ENCODE measurements at regions not wholly inside any gene's neighbourhood (a gene's known extent, or its start where the extent isn't known, plus 50 kb on each side); places are given as distances from the start of the nearest gene placed in this dataset.

- POLR2A ChIA-PET = no interaction called here
- no peaks in the 10 kb centered on the region for H3K36me3 Mint-ChIP-seq
- no peak overlapping the region for H3K4me3 Mint-ChIP-seq
- H3K9me3 Mint-ChIP-seq = peaks cover 11% of the 10 kb centered on the region
- no peak for ATAC-seq (ENCODE audit: low read depth)
- no peaks in the 10 kb centered on the region for H3K27me3 Mint-ChIP-seq
- no peaks in the 10 kb centered on the region for H3K4me1 Mint-ChIP-seq
- DNase-seq = no peak
- no peak overlapping the region for H3K27ac Mint-ChIP-seq
Observed at GRCh38 chr3:83193526-83193925, 1432.1 kb upstream of the GBE1 start.

- H3K36me3 Mint-ChIP-seq = no peaks in the 10 kb centered on the region
- H3K9me3 Mint-ChIP-seq = peaks cover 13% of the 10 kb centered on the region
Observed at GRCh38 chr3:83189634-83190033, 1428.2 kb upstream of the GBE1 start.

GRCh38 chr3:83169473-83169872, 1408.0 kb upstream of the GBE1 start:
- Mint-ChIP-seq H3K27ac (no peak overlapping the region), H3K4me3 (no peak overlapping the region), H3K36me3 (no peaks in the 10 kb centered on the region), H3K4me1 (no peaks in the 10 kb centered on the region), H3K9me3 (no peaks in the 10 kb centered on the region), H3K27me3 (no peaks in the 10 kb centered on the region)
- ATAC-seq (ENCODE audit: low read depth) (no peak), DNase-seq (no peak)
- POLR2A ChIA-PET = no interaction called here

More at GRCh38 chr3:83189634-83190033, 1428.2 kb upstream of the GBE1 start:
- H3K27me3 Mint-ChIP-seq = no peaks in the 10 kb centered on the region
- H3K4me3 Mint-ChIP-seq = no peak overlapping the region
- ATAC-seq (ENCODE audit: low read depth) (no peak), DNase-seq (no peak)
- no peaks in the 10 kb centered on the region for H3K4me1 Mint-ChIP-seq
- POLR2A ChIA-PET = no interaction called here
- H3K27ac Mint-ChIP-seq = no peak overlapping the region

- Mint-ChIP-seq H3K36me3 (no peaks in the 10 kb centered on the region), H3K4me1 (no peaks in the 10 kb centered on the region), H3K27ac (no peak overlapping the region), H3K4me3 (no peak overlapping the region), H3K9me3 (peaks cover 4% of the 10 kb centered on the region), H3K27me3 (no peaks in the 10 kb centered on the region)
- DNase-seq (no peak), ATAC-seq (ENCODE audit: low read depth) (no peak)
- POLR2A ChIA-PET = no interaction called here
Observed at GRCh38 chr3:83150896-83151295, 1389.5 kb upstream of the GBE1 start.

GRCh38 chr3:83140983-83141382, 1379.5 kb upstream of the GBE1 start:
- POLR2A ChIA-PET = no interaction called here
- H3K36me3 Mint-ChIP-seq = no peaks in the 10 kb centered on the region
- H3K27ac Mint-ChIP-seq = no peak overlapping the region
- ATAC-seq (ENCODE audit: low read depth) (no peak), DNase-seq (no peak)
- H3K9me3 Mint-ChIP-seq = peaks cover 1% of the 10 kb centered on the region
- no peaks in the 10 kb centered on the region for H3K27me3 Mint-ChIP-seq
- H3K4me1 Mint-ChIP-seq = no peaks in the 10 kb centered on the region
- H3K4me3 Mint-ChIP-seq = no peak overlapping the region

GRCh38 chr3:83131236-83131635, 1369.8 kb upstream of the GBE1 start:
- no peak for ATAC-seq (ENCODE audit: low read depth)
- H3K27ac Mint-ChIP-seq = no peak overlapping the region
- H3K9me3 Mint-ChIP-seq = peaks cover 5% of the 10 kb centered on the region
- DNase-seq = no peak
- POLR2A ChIA-PET = no interaction called here
- no peaks in the 10 kb centered on the region for H3K36me3 Mint-ChIP-seq
- no peaks in the 10 kb centered on the region for H3K27me3 Mint-ChIP-seq
- H3K4me3 Mint-ChIP-seq = no peak overlapping the region
- H3K4me1 Mint-ChIP-seq = no peaks in the 10 kb centered on the region

- POLR2A ChIA-PET = no interaction called here
- no peaks in the 10 kb centered on the region for H3K4me1 Mint-ChIP-seq
- H3K27me3 Mint-ChIP-seq = no peaks in the 10 kb centered on the region
- no peak overlapping the region for H3K4me3 Mint-ChIP-seq
- DNase-seq (no peak), ATAC-seq (ENCODE audit: low read depth) (no peak)
- no peak overlapping the region for H3K27ac Mint-ChIP-seq
- peaks cover 4% of the 10 kb centered on the region for H3K9me3 Mint-ChIP-seq
- no peaks in the 10 kb centered on the region for H3K36me3 Mint-ChIP-seq
Observed at GRCh38 chr3:83122774-83123350, 1361.4 kb upstream of the GBE1 start.

GRCh38 chr3:83093222-83093572, 1331.8 kb upstream of the GBE1 start:
- no peak overlapping the region for H3K4me3 Mint-ChIP-seq
- no peaks in the 10 kb centered on the region for H3K36me3 Mint-ChIP-seq
- no peaks in the 10 kb centered on the region for H3K9me3 Mint-ChIP-seq
- DNase-seq = no peak
- no peak overlapping the region for H3K27ac Mint-ChIP-seq
- H3K27me3 Mint-ChIP-seq = no peaks in the 10 kb centered on the region
- H3K4me1 Mint-ChIP-seq = no peaks in the 10 kb centered on the region
- POLR2A ChIA-PET = no interaction called here
- no peak for ATAC-seq (ENCODE audit: low read depth)

- Mint-ChIP-seq H3K36me3 (no peaks in the 10 kb centered on the region), H3K4me3 (no peak overlapping the region), H3K9me3 (no peaks in the 10 kb centered on the region), H3K27me3 (no peaks in the 10 kb centered on the region), H3K27ac (no peak overlapping the region), H3K4me1 (no peaks in the 10 kb centered on the region)
- no peak for ATAC-seq (ENCODE audit: low read depth)
- POLR2A ChIA-PET = no interaction called here
- no peak for DNase-seq
Observed at GRCh38 chr3:83092521-83093221, 1331.2 kb upstream of the GBE1 start.

- no peaks in the 10 kb centered on the region for H3K27me3 Mint-ChIP-seq
- peaks cover 3% of the 10 kb centered on the region for H3K9me3 Mint-ChIP-seq
- POLR2A ChIA-PET = no interaction called here
- no peak overlapping the region for H3K27ac Mint-ChIP-seq
- no peak overlapping the region for H3K4me3 Mint-ChIP-seq
- DNase-seq = no peak
- no peaks in the 10 kb centered on the region for H3K36me3 Mint-ChIP-seq
- H3K4me1 Mint-ChIP-seq = no peaks in the 10 kb centered on the region
- ATAC-seq (ENCODE audit: low read depth) = no peak
Observed at GRCh38 chr3:83076041-83076440, 1314.6 kb upstream of the GBE1 start.

GRCh38 chr3:83074485-83074884, 1313.0 kb upstream of the GBE1 start:
- H3K36me3 Mint-ChIP-seq = no peaks in the 10 kb centered on the region
- no peak overlapping the region for H3K27ac Mint-ChIP-seq
- no peaks in the 10 kb centered on the region for H3K4me1 Mint-ChIP-seq
- H3K27me3 Mint-ChIP-seq = no peaks in the 10 kb centered on the region
- no peak for DNase-seq
- POLR2A ChIA-PET = no interaction called here
- no peak overlapping the region for H3K4me3 Mint-ChIP-seq
- ATAC-seq (ENCODE audit: low read depth) = no peak
- H3K9me3 Mint-ChIP-seq = peaks cover 5% of the 10 kb centered on the region

GRCh38 chr3:83065851-83066460, 1304.5 kb upstream of the GBE1 start:
- DNase-seq (no peak), ATAC-seq (ENCODE audit: low read depth) (no peak)
- Mint-ChIP-seq H3K4me3 (no peak overlapping the region), H3K27me3 (no peaks in the 10 kb centered on the region), H3K27ac (no peak overlapping the region), H3K4me1 (no peaks in the 10 kb centered on the region), H3K36me3 (no peaks in the 10 kb centered on the region), H3K9me3 (peaks cover 2% of the 10 kb centered on the region)
- POLR2A ChIA-PET = no interaction called here

GRCh38 chr3:83063446-83063845, 1302.0 kb upstream of the GBE1 start:
- no peak overlapping the region for H3K4me3 Mint-ChIP-seq
- POLR2A ChIA-PET = no interaction called here
- ATAC-seq (ENCODE audit: low read depth) = no peak
- H3K27ac Mint-ChIP-seq = no peak overlapping the region
- no peaks in the 10 kb centered on the region for H3K36me3 Mint-ChIP-seq
- H3K27me3 Mint-ChIP-seq = no peaks in the 10 kb centered on the region
- H3K9me3 Mint-ChIP-seq = peaks cover 2% of the 10 kb centered on the region
- no peak for DNase-seq
- H3K4me1 Mint-ChIP-seq = no peaks in the 10 kb centered on the region

GRCh38 chr3:83048556-83048955, 1287.1 kb upstream of the GBE1 start:
- Mint-ChIP-seq H3K4me1 (no peaks in the 10 kb centered on the region), H3K27me3 (no peaks in the 10 kb centered on the region), H3K36me3 (no peaks in the 10 kb centered on the region), H3K27ac (no peak overlapping the region), H3K4me3 (no peak overlapping the region), H3K9me3 (no peaks in the 10 kb centered on the region)
- ATAC-seq (ENCODE audit: low read depth) (no peak), DNase-seq (no peak)
- POLR2A ChIA-PET = no interaction called here
